Uterus (tissue), 2 donors: ENCODE measurements at regions not wholly inside any gene's neighbourhood (a gene's known extent, or its start where the extent isn't known, plus 50 kb on each side); places are given as distances from the start of the nearest gene placed in this dataset.

ENCODE experiments used
- CTCF ChIP-seq, 4 experiments: fragments of 200-600 bp in 2 of 4; fragments of 450-650 bp in 2 of 4; sonication (generic) in 2 of 4; IDR thresholded peaks; one replicate each; pipeline ENCODE4 v1.5.1; 2016 to 2019; ENCODE audit warnings: antibody characterized with exemption in 4 of 4, mild to moderate bottlenecking in 2 of 4, moderate library complexity in 1 of 4
- POLR2A ChIP-seq, 2 donors: fragments of 450-650 bp; IDR thresholded peaks; one replicate each; pipeline ENCODE4 v1.6.1; 2016; ENCODE audit warnings: antibody characterized with exemption in 2 of 2, mild to moderate bottlenecking in 1 of 2, moderate library complexity in 1 of 2

DNA sequence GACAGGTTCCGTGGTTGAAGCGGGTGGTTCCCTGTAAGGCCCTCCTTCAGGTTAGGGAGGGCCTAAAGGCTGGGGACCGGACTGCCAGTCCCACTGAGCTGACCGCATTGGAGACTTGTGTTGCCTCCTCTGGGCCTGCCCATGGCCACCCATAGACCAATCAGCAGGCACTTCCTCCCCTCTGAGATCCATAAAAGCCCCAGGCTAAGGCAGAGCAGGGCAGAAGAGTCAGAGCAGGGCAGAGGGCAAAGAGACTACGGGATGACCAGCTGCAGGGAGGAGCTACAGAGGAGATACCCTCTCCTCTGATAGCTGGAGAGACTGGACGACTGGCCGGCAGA, 537.4 kb downstream of the TENT5A start:
- TF ChIP-seq CTCF (IDR thresholded peaks at IDR 0.05) (no peak), POLR2A (IDR thresholded peaks at IDR 0.05) (no peak)
